ENCODE measurements at regions not wholly inside any gene's neighbourhood (a gene's known extent, or its start where the extent isn't known, plus 50 kb on each side); places are given as distances from the start of the nearest gene placed in this dataset.
"Not testable (repeated sequence)": the region's sequence is repeated elsewhere in the genome, so short reads cannot be mapped to it uniquely, and the experiment has no call there.

DNA sequence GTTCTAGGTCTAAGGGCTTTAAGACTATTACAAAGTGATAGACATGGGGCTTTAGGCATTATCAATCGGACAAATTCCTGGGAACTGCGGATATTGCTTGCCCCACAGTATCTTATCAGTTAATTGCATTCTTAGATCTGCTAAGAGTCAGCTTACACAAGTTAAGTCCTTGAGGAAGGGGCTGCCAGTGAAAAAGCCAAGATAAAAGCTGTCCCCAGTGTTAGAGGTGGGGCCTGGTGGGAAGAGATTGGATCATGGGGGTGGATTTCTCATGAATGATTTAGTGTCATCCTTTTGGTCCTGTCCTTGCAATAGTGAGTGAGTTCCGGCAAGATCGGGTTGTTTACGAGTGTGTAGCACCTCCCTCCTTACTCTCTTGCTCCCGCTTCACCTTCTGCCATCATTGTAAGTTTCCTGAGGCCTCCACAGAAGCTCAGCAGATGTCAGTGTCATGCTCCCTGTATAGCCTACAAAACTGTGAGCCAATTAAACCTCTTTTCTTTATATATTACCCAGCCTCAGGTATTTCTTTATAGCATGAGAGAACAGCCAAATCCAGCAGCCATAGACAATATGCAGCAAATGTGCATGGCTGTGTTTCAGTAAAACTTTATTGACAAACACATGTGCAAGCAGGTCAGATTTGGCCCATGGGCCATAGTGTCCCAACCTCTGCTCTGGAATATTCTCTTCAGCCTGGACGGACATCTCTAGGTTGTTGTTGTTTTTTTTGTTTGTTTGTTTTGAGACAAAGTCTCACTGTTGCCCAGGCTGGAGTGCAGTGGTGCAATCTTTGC is 169.6 kb upstream of the CCZ1B start:
- not testable (repeated sequence) for TF ChIP-seq EZH2 (IDR thresholded peaks at IDR 0.05; ENCODE audit: insufficient read depth, poor library complexity, severe bottlenecking); EZH2phosphoT487 (IDR thresholded peaks at IDR 0.05; ENCODE audit: insufficient read depth, low read depth)

Measured in GM23248 (cell line).